Fibroblast of pulmonary artery (primary cell): ENCODE measurements at regions not wholly inside any gene's neighbourhood (a gene's known extent, or its start where the extent isn't known, plus 50 kb on each side); places are given as distances from the start of the nearest gene placed in this dataset.

Experiments used
- DNase-seq: peaks from one replicate; pipeline ENCODE4 v3.0.0-alpha.2; 2010; ENCODE audit warnings: low read depth
- H3K4me3 ChIP-seq: replicated peaks from 2 replicates; pipeline ENCODE4 v1.5.1; 2011; ENCODE audit warnings: low read depth, mild to moderate bottlenecking, control low read depth, low read length, moderate library complexity
- CTCF ChIP-seq: IDR thresholded peaks from 2 replicates; pipeline ENCODE4 v1.5.1; 2011; ENCODE audit warnings: mild to moderate bottlenecking, control low read depth, low read length, inconsistent platforms; ENCODE audit errors: missing control alignments

GRCh38 chr2:39487398-39488250 lies 50.5 kb upstream of the MAP4K3 start:
- peak; percentile 48 for DNase-seq
- H3K4me3 ChIP-seq = no peak overlapping the region
- TF ChIP-seq CTCF = no peak

- TF ChIP-seq CTCF = no peak
- H3K4me3 ChIP-seq = no peak overlapping the region
- DNase-seq = peak; percentile 92
These were observed 51.4 kb upstream of the MAP4K3 start for GRCh38 chr2:39488450-39488849.

GRCh38 chr2:39490586-39490985 lies 53.5 kb upstream of the MAP4K3 start:
- no peak for DNase-seq
- TF ChIP-seq CTCF = no peak
- H3K4me3 ChIP-seq = no peak overlapping the region

- no peak overlapping the region for H3K4me3 ChIP-seq
- TF ChIP-seq CTCF = no peak
- DNase-seq = no peak
These were observed 54.6 kb upstream of the MAP4K3 start for GRCh38 chr2:39491653-39492052.

- no peak for TF ChIP-seq CTCF
- peak; percentile 94 for DNase-seq
These were observed 55.1 kb upstream of the MAP4K3 start for GRCh38 chr2:39492095-39492590.

GRCh38 chr2:39492716-39493115 lies 55.6 kb upstream of the MAP4K3 start:
- DNase-seq = no peak
- no peak overlapping the region for H3K4me3 ChIP-seq
- TF ChIP-seq CTCF = no peak

More at GRCh38 chr2:39492095-39492590, 55.1 kb upstream of the MAP4K3 start:
- H3K4me3 ChIP-seq = no peak overlapping the region
